ENCODE measurements at regions not wholly inside any gene's neighbourhood (a gene's known extent, or its start where the extent isn't known, plus 50 kb on each side); places are given as distances from the start of the nearest gene placed in this dataset.

DNA sequence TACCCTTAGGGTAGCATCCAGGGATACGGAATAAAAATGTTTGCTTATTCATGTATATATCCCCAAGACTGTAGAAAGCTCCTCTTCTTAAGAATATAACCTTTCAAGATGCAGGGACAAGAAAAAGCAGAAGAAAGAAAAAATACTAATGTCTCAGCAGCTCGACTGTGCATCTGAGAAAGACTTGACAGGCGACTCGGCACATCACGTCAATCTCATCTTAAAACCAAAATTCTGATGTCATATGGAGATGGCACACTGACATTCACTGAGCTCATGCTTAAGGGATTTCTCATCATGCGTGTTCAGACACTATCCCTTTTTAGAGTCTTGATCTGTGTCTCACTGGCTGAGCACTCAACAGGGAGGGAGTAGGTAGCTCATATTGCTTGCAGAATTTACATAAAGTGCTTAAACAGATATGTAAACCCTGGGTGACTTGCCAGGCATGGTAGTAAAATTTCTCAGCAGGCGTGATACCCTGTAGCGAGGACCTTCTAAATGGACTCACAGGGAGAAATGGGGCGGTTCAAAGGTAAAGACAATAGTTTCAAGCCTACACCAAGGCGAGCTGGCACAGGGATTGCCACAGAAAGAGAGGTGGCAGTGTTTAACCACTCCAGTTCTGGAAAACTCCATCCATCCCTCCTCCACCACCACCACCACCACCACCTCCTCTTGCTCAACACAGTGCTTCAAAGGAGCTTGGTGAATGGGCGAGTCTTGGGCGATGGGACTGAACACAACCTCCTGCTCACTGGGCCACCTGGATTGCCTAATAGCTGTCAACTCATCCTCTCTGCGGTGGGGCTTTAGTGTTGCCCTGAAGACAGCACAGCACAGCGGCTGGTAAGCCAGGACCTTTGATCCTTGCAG is 330.5 kb downstream of the TFAP2A start:
- H3K79me2 ChIP-seq (ENCODE audit: insufficient read depth, low read length), result no peaks in the 10 kb centered on the region
- H3K4me3 ChIP-seq (replicated peaks in 1 of 3; ENCODE audit: low read depth in 2 of 3, low read length in 3 of 3), result no peak overlapping the region
- intact Hi-C loops (cut with micrococcal nuclease), result no loop called here
- Mint-ChIP-seq H3K4me3 (no peak overlapping the region), H3K9me3 (peaks cover 0 to 4% (median 3%) of the 10 kb centered on the region in 7 donors), H3K36me3 (no peaks in the 10 kb centered on the region), H3K27me3 (ENCODE audit: low read depth in 3 of 3) (peaks cover 0 to 1% (median 0%) of the 10 kb centered on the region in 3 donors), H3K27ac (peak overlapping the region in 6 of 7 donors; percentile 38 to 98 (median 63)), H3K4me1 (peaks cover 70% of the 10 kb centered on the region)
- 91% methylated on average over 4 of the region's 14 CpGs for WGBS (ENCODE audit: insufficient coverage)
- peaks cover 64 to 70% of the 10 kb centered on the region in 2 donors for H3K4me1 ChIP-seq (ENCODE audit: control insufficient read depth in 1 of 2, insufficient read depth in 2 of 2, low read length in 2 of 2)
- no peaks in the 10 kb centered on the region for H3K36me3 ChIP-seq (replicated peaks in 1 of 2; ENCODE audit: control insufficient read depth in 1 of 2, insufficient read depth in 2 of 2, low read length in 2 of 2)
- H3K27me3 ChIP-seq (ENCODE audit: control insufficient read depth in 2 of 2, insufficient read depth in 2 of 2, low read length in 2 of 2), result no peaks in the 10 kb centered on the region
- H4K20me1 ChIP-seq (ENCODE audit: insufficient read depth, low read length), result no peaks in the 10 kb centered on the region
- peak overlapping the region in 1 of 2 donors; percentile 89 for H3K27ac ChIP-seq (ENCODE audit: low read depth in 1 of 2, low read length in 2 of 2)
- TF ChIP-seq, protein P1, sequence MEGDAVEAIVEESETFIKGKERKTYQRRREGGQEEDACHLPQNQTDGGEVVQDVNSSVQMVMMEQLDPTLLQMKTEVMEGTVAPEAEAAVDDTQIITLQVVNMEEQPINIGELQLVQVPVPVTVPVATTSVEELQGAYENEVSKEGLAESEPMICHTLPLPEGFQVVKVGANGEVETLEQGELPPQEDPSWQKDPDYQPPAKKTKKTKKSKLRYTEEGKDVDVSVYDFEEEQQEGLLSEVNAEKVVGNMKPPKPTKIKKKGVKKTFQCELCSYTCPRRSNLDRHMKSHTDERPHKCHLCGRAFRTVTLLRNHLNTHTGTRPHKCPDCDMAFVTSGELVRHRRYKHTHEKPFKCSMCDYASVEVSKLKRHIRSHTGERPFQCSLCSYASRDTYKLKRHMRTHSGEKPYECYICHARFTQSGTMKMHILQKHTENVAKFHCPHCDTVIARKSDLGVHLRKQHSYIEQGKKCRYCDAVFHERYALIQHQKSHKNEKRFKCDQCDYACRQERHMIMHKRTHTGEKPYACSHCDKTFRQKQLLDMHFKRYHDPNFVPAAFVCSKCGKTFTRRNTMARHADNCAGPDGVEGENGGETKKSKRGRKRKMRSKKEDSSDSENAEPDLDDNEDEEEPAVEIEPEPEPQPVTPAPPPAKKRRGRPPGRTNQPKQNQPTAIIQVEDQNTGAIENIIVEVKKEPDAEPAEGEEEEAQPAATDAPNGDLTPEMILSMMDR (IDR thresholded peaks at IDR 0.05), result no peak
- no peak overlapping the region for H3K9ac ChIP-seq (ENCODE audit: insufficient read depth, low read length, poor library complexity, severe bottlenecking)
- H2AFZ ChIP-seq (ENCODE audit: insufficient read depth, low read depth, low read length, poor library complexity, severe bottlenecking), result no peak overlapping the region
- no peaks in the 10 kb centered on the region for H3K9me3 ChIP-seq (replicated peaks in 1 of 2; ENCODE audit: control insufficient read depth in 1 of 2, insufficient read depth in 1 of 2, low read length in 2 of 2)
- DNase-seq, result peak; percentile 23 to 56 (median 30)
- H3K4me2 ChIP-seq (replicated peaks; ENCODE audit: extremely low read depth, low read length, poor library complexity, severe bottlenecking), result no peak overlapping the region

DNA sequence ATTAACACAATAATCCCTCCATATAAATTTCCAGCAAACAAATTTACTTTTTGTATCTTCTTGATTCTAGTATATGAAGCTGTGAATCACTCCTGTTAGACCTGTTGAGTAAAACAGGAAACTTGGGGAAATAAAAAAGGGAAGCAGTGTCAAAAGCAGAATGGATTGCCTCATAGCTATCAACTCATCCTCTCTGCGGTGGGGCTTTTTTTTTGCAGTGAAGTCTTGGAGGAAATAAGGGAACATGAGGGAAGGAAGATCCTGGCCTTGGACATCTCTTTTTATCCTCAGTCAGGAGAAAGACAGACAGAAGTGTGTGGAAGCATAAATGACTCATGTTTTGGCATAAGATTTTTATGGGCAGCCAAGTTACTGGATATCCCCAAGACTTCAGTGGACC is 332.5 kb downstream of the TFAP2A start:
- H3K27ac Mint-ChIP-seq, result peak overlapping the region; percentile 84 to 98 (median 92)
- Histone ChIP-seq H4K20me1 (ENCODE audit: insufficient read depth, low read length) (no peaks in the 10 kb centered on the region), H3K4me3 (replicated peaks in 1 of 3; ENCODE audit: low read depth in 2 of 3, low read length in 3 of 3) (peak overlapping the region in 1 of 3 experiments; percentile 10), H3K9me3 (replicated peaks in 1 of 2; ENCODE audit: control insufficient read depth in 1 of 2, insufficient read depth in 1 of 2, low read length in 2 of 2) (no peaks in the 10 kb centered on the region), H3K4me1 (ENCODE audit: control insufficient read depth in 1 of 2, insufficient read depth in 2 of 2, low read length in 2 of 2) (peaks cover 54 to 62% of the 10 kb centered on the region in 2 donors), H3K79me2 (ENCODE audit: insufficient read depth, low read length) (no peaks in the 10 kb centered on the region), H3K4me2 (replicated peaks; ENCODE audit: extremely low read depth, low read length, poor library complexity, severe bottlenecking) (peak overlapping the region; percentile 30), H3K9ac (ENCODE audit: insufficient read depth, low read length, poor library complexity, severe bottlenecking) (peak overlapping the region; percentile 55), H2AFZ (ENCODE audit: insufficient read depth, low read depth, low read length, poor library complexity, severe bottlenecking) (no peak overlapping the region), H3K36me3 (replicated peaks in 1 of 2; ENCODE audit: control insufficient read depth in 1 of 2, insufficient read depth in 2 of 2, low read length in 2 of 2) (no peaks in the 10 kb centered on the region), H3K27me3 (ENCODE audit: control insufficient read depth in 2 of 2, insufficient read depth in 2 of 2, low read length in 2 of 2) (no peaks in the 10 kb centered on the region), H3K27ac (ENCODE audit: low read depth in 1 of 2, low read length in 2 of 2) (peak overlapping the region; percentile 56 to 89)
- DNase-seq, result peak; percentile 88 to 97 (median 96)
- intact Hi-C loops (cut with micrococcal nuclease), result no loop called here
- H3K36me3 Mint-ChIP-seq, result no peaks in the 10 kb centered on the region
- no CpG with 5 or more reads among the region's 1 CpG for WGBS (ENCODE audit: insufficient coverage)
- peak overlapping the region in 1 of 2 donors; percentile 36 for H3K4me3 Mint-ChIP-seq
- H3K9me3 Mint-ChIP-seq, result peaks cover 0 to 4% (median 3%) of the 10 kb centered on the region in 7 donors
- H3K27me3 Mint-ChIP-seq (ENCODE audit: low read depth in 3 of 3), result no peaks in the 10 kb centered on the region
- peaks cover 61% of the 10 kb centered on the region for H3K4me1 Mint-ChIP-seq
- TF ChIP-seq, protein P1 (IDR thresholded peaks at IDR 0.05), result no peak
